ENCODE measurements at regions not wholly inside any gene's neighbourhood (a gene's known extent, or its start where the extent isn't known, plus 50 kb on each side); places are given as distances from the start of the nearest gene placed in this dataset.

DNA sequence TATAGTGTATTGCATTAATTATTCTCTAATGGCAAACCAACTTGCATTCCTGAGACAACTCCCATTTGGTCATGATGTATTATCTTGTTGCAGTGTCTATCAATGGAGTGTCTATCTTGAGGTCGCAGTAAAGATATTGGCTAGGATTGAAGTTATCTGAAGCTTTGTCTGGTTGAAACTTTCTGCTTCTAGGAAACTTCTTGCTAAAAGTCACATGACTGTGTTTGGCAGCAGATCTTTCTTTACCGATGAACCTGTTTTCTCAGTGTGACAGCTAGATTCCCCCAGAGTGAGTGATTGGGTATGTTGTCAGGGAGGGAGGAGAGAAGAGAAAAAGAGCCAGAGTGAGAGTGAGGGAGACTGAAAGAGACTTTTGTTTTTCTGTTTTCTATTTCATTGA lies 119.6 kb downstream of the QPCT start:
- Histone ChIP-seq H3K36me3 (no peaks in the 10 kb centered on the region), H3K4me3 (no peak overlapping the region), H3K4me1 (ENCODE audit: low read depth) (peaks cover 11% of the 10 kb centered on the region), H3K27ac (no peak overlapping the region), H3K9me3 (ENCODE audit: low read depth) (no peaks in the 10 kb centered on the region), H3K27me3 (no peaks in the 10 kb centered on the region)
- TF ChIP-seq, protein P1, sequence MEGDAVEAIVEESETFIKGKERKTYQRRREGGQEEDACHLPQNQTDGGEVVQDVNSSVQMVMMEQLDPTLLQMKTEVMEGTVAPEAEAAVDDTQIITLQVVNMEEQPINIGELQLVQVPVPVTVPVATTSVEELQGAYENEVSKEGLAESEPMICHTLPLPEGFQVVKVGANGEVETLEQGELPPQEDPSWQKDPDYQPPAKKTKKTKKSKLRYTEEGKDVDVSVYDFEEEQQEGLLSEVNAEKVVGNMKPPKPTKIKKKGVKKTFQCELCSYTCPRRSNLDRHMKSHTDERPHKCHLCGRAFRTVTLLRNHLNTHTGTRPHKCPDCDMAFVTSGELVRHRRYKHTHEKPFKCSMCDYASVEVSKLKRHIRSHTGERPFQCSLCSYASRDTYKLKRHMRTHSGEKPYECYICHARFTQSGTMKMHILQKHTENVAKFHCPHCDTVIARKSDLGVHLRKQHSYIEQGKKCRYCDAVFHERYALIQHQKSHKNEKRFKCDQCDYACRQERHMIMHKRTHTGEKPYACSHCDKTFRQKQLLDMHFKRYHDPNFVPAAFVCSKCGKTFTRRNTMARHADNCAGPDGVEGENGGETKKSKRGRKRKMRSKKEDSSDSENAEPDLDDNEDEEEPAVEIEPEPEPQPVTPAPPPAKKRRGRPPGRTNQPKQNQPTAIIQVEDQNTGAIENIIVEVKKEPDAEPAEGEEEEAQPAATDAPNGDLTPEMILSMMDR (IDR thresholded peaks at IDR 0.05; ENCODE audit: low read depth, low read length) = no peak
- DNase-seq (ENCODE audit: low read depth in 1 of 2, low spot score in 1 of 2) = no peak

DNA sequence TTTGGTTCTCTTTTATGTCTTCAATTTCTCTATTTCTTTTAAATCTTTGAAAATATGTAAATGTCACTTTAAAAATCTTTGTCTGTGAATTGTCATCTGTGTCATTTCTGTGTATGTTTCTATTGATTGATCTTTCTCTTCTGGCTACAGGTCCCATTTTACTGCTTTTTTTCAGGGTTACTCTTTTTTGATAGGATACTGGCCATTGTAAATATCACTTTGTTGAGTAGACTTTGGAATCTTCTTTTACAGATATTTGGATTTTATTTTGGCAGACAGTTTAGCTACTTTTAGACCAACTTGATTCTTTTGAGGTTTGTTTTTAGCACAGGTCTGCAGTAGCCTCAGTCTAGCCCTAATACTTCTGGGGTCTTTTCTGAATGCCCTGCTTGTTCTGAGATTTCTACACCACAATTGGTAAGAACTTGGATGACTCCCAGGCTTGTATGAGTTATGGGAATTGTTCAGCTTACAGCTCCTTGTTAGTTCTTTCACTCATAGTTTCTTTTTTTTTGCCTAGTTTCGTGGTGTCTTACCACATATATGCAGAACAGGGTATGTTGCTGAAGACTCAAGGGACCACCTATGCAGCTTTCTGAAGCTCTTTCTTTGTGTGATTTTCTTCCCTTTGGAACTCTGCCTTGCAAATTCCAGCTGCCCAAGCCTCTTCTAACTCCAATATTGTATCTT lies 122.2 kb downstream of the QPCT start:
- Histone ChIP-seq H3K4me3 (no peak overlapping the region), H3K9me3 (ENCODE audit: low read depth) (no peaks in the 10 kb centered on the region), H3K36me3 (no peaks in the 10 kb centered on the region), H3K27ac (no peak overlapping the region), H3K27me3 (no peaks in the 10 kb centered on the region), H3K4me1 (ENCODE audit: low read depth) (no peaks in the 10 kb centered on the region)
- DNase-seq (ENCODE audit: low read depth in 1 of 2, low spot score in 1 of 2) = peak in 1 of 2 donors; percentile 30
- TF ChIP-seq, protein P1 (IDR thresholded peaks at IDR 0.05; ENCODE audit: low read depth, low read length) = no peak

DNA sequence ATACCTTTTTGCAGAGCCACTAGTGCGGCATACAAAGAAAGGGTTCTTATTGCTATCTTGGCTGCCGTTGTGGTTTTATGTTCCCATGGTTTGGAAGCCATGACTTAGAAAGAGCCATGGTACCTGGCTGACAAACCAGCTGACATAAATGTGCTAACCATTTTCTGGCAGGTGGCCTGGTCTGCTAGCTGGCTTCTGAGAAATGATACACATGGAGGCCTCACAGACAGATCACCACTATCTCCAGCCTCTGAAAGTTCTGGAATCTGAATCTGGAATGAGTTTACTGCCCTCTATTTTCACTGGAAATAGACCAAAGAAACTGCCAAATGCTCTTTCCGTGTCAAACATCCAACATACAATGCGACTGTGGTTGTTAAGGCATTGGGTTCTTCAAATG lies 123.7 kb downstream of the QPCT start:
- no peaks in the 10 kb centered on the region for H3K9me3 ChIP-seq (ENCODE audit: low read depth)
- no peak overlapping the region for H3K27ac ChIP-seq
- no peaks in the 10 kb centered on the region for H3K36me3 ChIP-seq
- H3K4me3 ChIP-seq = no peak overlapping the region
- no peaks in the 10 kb centered on the region for H3K27me3 ChIP-seq
- H3K4me1 ChIP-seq (ENCODE audit: low read depth) = peaks cover 4% of the 10 kb centered on the region
- TF ChIP-seq, protein P1 (IDR thresholded peaks at IDR 0.05; ENCODE audit: low read depth, low read length) = no peak
- DNase-seq (ENCODE audit: low read depth in 1 of 2, low spot score in 1 of 2) = peak in 1 of 2 donors; percentile 47

DNA sequence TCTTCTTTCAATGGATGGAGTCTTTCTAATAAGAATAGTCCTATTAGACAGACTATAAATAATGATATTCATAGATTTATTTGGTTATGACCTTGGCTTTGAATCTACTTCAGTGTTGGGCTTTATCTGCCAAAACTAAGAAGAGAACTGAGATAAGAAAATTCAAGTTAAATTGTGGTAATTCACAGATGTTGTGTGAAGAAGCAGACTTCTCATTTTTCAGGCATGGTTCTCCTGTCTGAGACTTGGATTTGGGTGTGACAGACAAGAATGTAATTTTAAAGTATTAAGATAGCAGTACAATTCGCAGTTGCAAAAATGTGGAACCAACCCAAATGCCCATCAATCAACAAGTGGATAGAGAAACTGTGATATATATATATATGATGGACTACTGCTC lies 124.7 kb downstream of the QPCT start:
- no peak overlapping the region for H3K4me3 ChIP-seq
- no peaks in the 10 kb centered on the region for H3K27me3 ChIP-seq
- no peak for DNase-seq (ENCODE audit: low read depth in 1 of 2, low spot score in 1 of 2)
- H3K4me1 ChIP-seq (ENCODE audit: low read depth) = peaks cover 4% of the 10 kb centered on the region
- no peaks in the 10 kb centered on the region for H3K36me3 ChIP-seq
- no peak overlapping the region for H3K27ac ChIP-seq
- H3K9me3 ChIP-seq (ENCODE audit: low read depth) = no peaks in the 10 kb centered on the region
- TF ChIP-seq, protein P1 (IDR thresholded peaks at IDR 0.05; ENCODE audit: low read depth, low read length) = no peak

DNA sequence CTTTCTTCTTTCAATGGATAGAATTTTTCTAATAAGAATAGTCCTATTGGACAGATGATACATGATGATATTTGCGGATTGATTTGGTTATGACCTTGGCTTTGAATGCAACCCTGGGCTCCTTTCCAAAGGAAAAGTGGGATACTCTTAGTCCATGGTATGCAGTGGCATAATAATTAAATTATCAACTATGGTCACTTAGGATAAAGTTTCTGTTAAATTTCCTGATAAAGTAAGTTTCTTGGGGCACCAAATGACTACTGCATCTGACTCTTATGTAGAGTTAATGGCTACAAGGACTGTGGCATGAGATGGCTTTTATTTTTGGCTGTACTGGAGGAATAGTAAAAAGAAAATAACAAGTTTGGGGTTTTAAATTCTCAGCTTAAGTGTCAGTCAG lies 126.7 kb downstream of the QPCT start:
- DNase-seq (ENCODE audit: low read depth in 1 of 2, low spot score in 1 of 2) = no peak
- Histone ChIP-seq H3K4me3 (no peak overlapping the region), H3K27me3 (no peaks in the 10 kb centered on the region), H3K4me1 (ENCODE audit: low read depth) (peaks cover 15% of the 10 kb centered on the region), H3K36me3 (no peaks in the 10 kb centered on the region), H3K27ac (no peak overlapping the region), H3K9me3 (ENCODE audit: low read depth) (no peaks in the 10 kb centered on the region)
- TF ChIP-seq, protein P1 (IDR thresholded peaks at IDR 0.05; ENCODE audit: low read depth, low read length) = no peak

Data from cardiac muscle cell (in vitro differentiated cells and primary cell).